HEK293T (cell line): ENCODE measurements at regions not wholly inside any gene's neighbourhood (a gene's known extent, or its start where the extent isn't known, plus 50 kb on each side); places are given as distances from the start of the nearest gene placed in this dataset.

Experiments used
- CTCF ChIA-PET: fragments of 350-600 bp; formaldehyde crosslinking; extraction: SDS; loops from one replicate; lab custom pipeline; 2021; ENCODE audit warnings: antibody characterized with exemption, inconsistent platforms; lab: Yijun Ruan, JAX
- POLR2A ChIA-PET: fragments of 350-600 bp; formaldehyde crosslinking; extraction: SDS; loops from one replicate; lab custom pipeline; 2020; ENCODE audit warnings: antibody characterized with exemption, inconsistent platforms; lab: Yijun Ruan, JAX
- DNase-seq: peaks from one replicate; pipeline ENCODE4 v3.0.0; 2012; ENCODE audit warnings: mixed read lengths; ENCODE audit errors: extremely low spot score
- ARNT ChIP-seq: fragments of 450-650 bp; IDR thresholded peaks from 2 replicates; pipeline ENCODE4 v1.6.1; 2017; ENCODE audit warnings: mild to moderate bottlenecking
- BHLHE40 ChIP-seq: fragments of 450-650 bp; IDR thresholded peaks from 2 replicates; pipeline ENCODE4 v1.6.1; 2016; ENCODE audit warnings: mild to moderate bottlenecking, moderate library complexity, borderline replicate concordance
- CTBP1 ChIP-seq: fragments of 450-650 bp; IDR thresholded peaks from 2 replicates; pipeline ENCODE4 v1.6.1; 2016; ENCODE audit warnings: borderline replicate concordance
- ELF4 ChIP-seq: fragments of 450-650 bp; IDR thresholded peaks from 2 replicates; pipeline ENCODE4 v1.6.1; 2017; ENCODE audit warnings: antibody characterized with exemption
- FOXA1 ChIP-seq: fragments of 450-650 bp; IDR thresholded peaks from 2 replicates; pipeline ENCODE4 v1.6.1; 2016; ENCODE audit warnings: mild to moderate bottlenecking
- FOXK2 ChIP-seq: fragments of 450-650 bp; IDR thresholded peaks from 2 replicates; pipeline ENCODE4 v1.6.1; 2016; ENCODE audit warnings: mild to moderate bottlenecking
- FOXM1 ChIP-seq: fragments of 450-650 bp; IDR thresholded peaks from 2 replicates; pipeline ENCODE4 v1.6.1; 2017; ENCODE audit warnings: mild to moderate bottlenecking, borderline replicate concordance
- HDGF ChIP-seq: fragments of 450-650 bp; IDR thresholded peaks from 2 replicates; pipeline ENCODE4 v1.6.1; 2017; ENCODE audit warnings: antibody characterized with exemption, borderline replicate concordance
- L3MBTL2 ChIP-seq: fragments of 450-650 bp; conservative IDR thresholded peaks from 2 replicates; pipeline ENCODE4 v1.6.1; 2016; ENCODE audit warnings: mild to moderate bottlenecking
- LEF1 ChIP-seq: fragments of 450-650 bp; IDR thresholded peaks from 2 replicates; pipeline ENCODE4 v1.6.1; 2017; ENCODE audit warnings: mild to moderate bottlenecking, borderline replicate concordance
- NFRKB ChIP-seq: fragments of 450-650 bp; IDR thresholded peaks from 2 replicates; pipeline ENCODE4 v1.6.1; 2016; ENCODE audit warnings: mild to moderate bottlenecking, moderate library complexity
- SP1 ChIP-seq: fragments of 450-650 bp; IDR thresholded peaks from 2 replicates; pipeline ENCODE4 v1.6.1; 2017
- SUZ12 ChIP-seq: fragments of 450-650 bp; IDR thresholded peaks from 2 replicates; pipeline ENCODE4 v1.6.1; 2016; ENCODE audit warnings: mild to moderate bottlenecking
- TARDBP ChIP-seq: fragments of 450-650 bp; IDR thresholded peaks from 2 replicates; pipeline ENCODE4 v1.6.1; 2016
- ZNF384 ChIP-seq: fragments of 450-650 bp; IDR thresholded peaks from 2 replicates; pipeline ENCODE4 v1.6.1; 2016
- TF ChIP-seq, protein P1 (sequence below): fragments of 450-650 bp; IDR thresholded peaks from 2 replicates; pipeline ENCODE4 v1.6.1; 2016

DNA sequence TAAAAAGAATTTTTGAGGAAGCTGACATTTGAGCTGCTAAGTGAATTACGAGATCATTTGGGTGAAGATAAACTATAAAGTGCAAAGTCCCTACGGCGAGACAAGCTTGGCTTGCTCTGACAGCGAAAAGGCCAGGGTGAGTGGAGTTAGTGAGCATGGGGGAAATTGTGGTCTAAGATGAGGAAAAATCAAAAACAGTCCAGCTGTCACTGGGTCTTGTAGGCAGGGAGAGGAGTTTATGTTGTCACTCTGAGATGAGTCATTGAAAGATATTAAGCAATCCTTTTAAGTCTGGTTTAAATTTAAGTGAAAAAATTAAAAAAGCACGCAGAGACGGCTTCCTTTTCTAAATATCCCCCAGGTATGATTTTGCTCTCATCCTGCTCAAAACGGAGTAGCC, 601.9 kb downstream of the MRPL39 start:
- ChIA-PET POLR2A (no interaction called here), CTCF (no interaction called here)
- TF ChIP-seq CTBP1 (no peak), SUZ12 (no peak), L3MBTL2 (no peak), ARNT (no peak), FOXM1 (no peak)
- no peak for DNase-seq

DNA sequence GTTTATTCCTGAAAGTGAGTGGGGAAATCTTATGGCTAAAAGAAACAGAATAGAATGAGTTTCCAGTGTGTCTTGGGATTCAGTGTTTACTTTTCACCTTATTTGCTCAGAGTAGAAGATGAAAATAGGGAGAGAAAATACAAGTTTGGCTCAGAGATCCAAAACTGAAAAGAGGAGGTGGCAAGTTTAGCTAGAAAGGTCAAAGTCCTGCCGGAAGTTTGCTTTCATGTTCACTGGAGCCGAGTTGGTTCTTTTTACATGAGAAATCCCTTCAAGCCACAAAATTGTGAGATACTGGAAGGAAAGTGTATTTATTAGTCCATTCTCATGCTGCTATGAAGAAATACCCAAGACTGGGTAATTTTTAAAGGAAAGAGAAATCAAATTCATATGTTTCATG, 604.6 kb downstream of the MRPL39 start:
- TF ChIP-seq ARNT: no peak
- no peak for TF ChIP-seq SP1
- DNase-seq: no peak
- CTCF ChIA-PET: no interaction called here

DNA sequence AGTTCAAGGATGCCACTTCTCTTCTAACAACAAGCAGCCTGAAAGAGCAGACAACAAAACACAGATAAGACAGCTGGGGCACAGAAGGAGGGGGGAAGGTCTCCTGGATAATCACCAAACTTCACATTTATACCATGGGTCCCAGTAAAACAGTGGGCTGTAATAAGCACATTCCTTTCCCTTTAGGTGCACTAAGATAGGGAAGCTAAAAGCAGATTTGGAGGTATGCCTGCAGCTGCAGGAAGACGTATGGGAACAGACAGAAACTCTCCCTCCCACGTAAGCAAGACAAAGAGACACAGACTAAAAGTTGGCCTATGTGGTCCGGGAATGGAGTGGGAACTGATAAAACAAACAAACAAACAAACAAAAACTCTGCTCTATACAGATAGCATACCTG, 612.1 kb downstream of the MRPL39 start:
- CTCF ChIA-PET: no interaction called here

More for the DNA sequence above, 604.6 kb downstream of the MRPL39 start:
- POLR2A ChIA-PET: no interaction called here

DNA sequence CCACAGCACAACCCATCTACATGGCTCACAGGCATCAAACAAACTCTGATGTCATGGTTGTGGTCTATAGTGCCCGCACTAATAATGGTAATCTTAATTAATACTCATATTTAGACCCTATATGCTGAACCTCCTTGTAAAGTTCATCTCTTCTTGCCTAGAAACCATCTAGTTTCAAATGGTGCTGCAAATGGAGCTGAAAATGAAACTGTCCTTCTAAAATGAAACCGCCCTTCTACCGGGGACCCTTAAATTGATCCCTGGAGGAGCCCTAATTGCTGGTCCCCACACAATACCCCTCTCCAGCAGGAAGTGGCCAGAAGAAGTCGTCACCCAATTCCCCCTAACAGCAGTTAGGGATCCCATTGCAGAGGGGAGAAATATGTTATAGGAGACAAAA, 612.6 kb downstream of the MRPL39 start:
- ChIA-PET POLR2A (no interaction called here), CTCF (no interaction called here)
- no peak for DNase-seq
- TF ChIP-seq ARNT (no peak), NFRKB (no peak), FOXK2 (no peak), HDGF (no peak), BHLHE40 (no peak), LEF1 (no peak), FOXM1 (no peak), ELF4 (no peak), TARDBP (no peak), SUZ12 (no peak), FOXA1 (no peak)
- TF ChIP-seq, protein P1, sequence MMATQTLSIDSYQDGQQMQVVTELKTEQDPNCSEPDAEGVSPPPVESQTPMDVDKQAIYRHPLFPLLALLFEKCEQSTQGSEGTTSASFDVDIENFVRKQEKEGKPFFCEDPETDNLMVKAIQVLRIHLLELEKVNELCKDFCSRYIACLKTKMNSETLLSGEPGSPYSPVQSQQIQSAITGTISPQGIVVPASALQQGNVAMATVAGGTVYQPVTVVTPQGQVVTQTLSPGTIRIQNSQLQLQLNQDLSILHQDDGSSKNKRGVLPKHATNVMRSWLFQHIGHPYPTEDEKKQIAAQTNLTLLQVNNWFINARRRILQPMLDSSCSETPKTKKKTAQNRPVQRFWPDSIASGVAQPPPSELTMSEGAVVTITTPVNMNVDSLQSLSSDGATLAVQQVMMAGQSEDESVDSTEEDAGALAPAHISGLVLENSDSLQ: no peak

More for the DNA sequence above, 612.1 kb downstream of the MRPL39 start:
- no peak for TF ChIP-seq NFRKB
- no peak for TF ChIP-seq LEF1
- no peak for TF ChIP-seq ARNT
- TF ChIP-seq ELF4: no peak
- TF ChIP-seq, protein P1: no peak
- no peak for TF ChIP-seq FOXM1
- TF ChIP-seq FOXA1: no peak
- no peak for TF ChIP-seq FOXK2
- TF ChIP-seq SUZ12: no peak
- no peak for TF ChIP-seq SP1
- no peak for TF ChIP-seq HDGF
- POLR2A ChIA-PET: no interaction called here
- DNase-seq: no peak

DNA sequence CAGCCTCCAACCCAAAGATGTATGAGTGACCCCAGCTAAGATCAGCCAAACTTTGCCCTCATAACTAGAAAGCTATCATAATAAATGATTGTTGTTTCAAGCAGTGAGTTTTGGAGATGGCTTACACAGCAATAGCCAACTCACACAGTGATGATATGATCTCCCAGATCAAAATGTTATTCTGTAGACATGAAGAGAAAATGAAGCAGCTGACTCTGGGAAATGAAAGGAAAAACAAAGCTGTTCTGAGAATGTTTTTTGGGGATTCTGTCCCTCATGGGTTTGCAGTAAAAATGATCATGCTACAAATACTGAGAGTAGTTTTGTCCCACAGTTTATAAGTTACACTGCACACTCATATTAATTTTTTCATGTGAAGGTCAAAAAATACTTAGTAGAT, 617.8 kb downstream of the MRPL39 start:
- no peak for TF ChIP-seq ZNF384
- TF ChIP-seq ARNT: no peak
- TF ChIP-seq, protein P1: no peak
- TF ChIP-seq BHLHE40: no peak
- TF ChIP-seq TARDBP: no peak
- no peak for TF ChIP-seq FOXA1
- no peak for TF ChIP-seq SUZ12
- TF ChIP-seq ELF4: no peak
- TF ChIP-seq FOXM1: no peak
- TF ChIP-seq LEF1: no peak
- TF ChIP-seq HDGF: no peak
- no peak for TF ChIP-seq NFRKB
- no peak for TF ChIP-seq SP1
- TF ChIP-seq L3MBTL2: no peak
- TF ChIP-seq CTBP1: no peak
- DNase-seq: no peak
- ChIA-PET CTCF (no interaction called here), POLR2A (no interaction called here)

DNA sequence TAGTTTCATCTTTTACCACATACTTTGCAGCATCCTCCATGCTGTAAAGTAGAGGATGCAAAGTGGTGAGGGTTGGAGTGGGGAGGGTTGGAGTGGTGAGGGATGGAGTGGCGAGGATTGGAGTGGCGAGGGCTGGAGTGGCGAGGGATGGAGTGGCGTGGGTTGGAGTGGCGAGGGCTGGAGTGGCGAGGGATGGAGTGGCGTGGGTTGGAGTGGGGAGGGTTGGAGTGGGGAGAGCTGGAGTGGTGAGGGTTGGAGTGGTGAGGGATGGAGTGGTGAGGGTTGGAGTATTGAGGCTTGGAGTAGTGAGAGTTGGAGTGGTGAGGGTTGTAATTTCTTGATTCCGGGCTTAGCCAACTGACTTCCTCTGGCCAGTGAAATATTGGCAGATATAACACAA, 618.3 kb downstream of the MRPL39 start:
- CTCF ChIA-PET: no interaction called here
- POLR2A ChIA-PET: no interaction called here
- TF ChIP-seq SUZ12: no peak
- no peak for TF ChIP-seq FOXK2
- TF ChIP-seq ELF4: no peak
- no peak for TF ChIP-seq TARDBP
- TF ChIP-seq, protein P1: no peak
- no peak for TF ChIP-seq ARNT
- TF ChIP-seq HDGF: no peak
- TF ChIP-seq FOXA1: no peak
- no peak for TF ChIP-seq ZNF384
- no peak for TF ChIP-seq NFRKB
- no peak for TF ChIP-seq SP1
- TF ChIP-seq FOXM1: no peak
- no peak for DNase-seq
